ACHN (cell line): ENCODE measurements at regions not wholly inside any gene's neighbourhood (a gene's known extent, or its start where the extent isn't known, plus 50 kb on each side); places are given as distances from the start of the nearest gene placed in this dataset.

Experiments used
- DNase-seq: peaks from one replicate; pipeline ENCODE4 v3.0.0-alpha.2; 2015
- in situ Hi-C: cut with HindIII; loops from 2 replicates; pipeline ENCODE4 v1.10.0; 2017; ENCODE audit warnings: low sequenced_read_pairs, low pct_ligation_motif_present, low pct_unique_long_range_greater_than_20kb

DNA sequence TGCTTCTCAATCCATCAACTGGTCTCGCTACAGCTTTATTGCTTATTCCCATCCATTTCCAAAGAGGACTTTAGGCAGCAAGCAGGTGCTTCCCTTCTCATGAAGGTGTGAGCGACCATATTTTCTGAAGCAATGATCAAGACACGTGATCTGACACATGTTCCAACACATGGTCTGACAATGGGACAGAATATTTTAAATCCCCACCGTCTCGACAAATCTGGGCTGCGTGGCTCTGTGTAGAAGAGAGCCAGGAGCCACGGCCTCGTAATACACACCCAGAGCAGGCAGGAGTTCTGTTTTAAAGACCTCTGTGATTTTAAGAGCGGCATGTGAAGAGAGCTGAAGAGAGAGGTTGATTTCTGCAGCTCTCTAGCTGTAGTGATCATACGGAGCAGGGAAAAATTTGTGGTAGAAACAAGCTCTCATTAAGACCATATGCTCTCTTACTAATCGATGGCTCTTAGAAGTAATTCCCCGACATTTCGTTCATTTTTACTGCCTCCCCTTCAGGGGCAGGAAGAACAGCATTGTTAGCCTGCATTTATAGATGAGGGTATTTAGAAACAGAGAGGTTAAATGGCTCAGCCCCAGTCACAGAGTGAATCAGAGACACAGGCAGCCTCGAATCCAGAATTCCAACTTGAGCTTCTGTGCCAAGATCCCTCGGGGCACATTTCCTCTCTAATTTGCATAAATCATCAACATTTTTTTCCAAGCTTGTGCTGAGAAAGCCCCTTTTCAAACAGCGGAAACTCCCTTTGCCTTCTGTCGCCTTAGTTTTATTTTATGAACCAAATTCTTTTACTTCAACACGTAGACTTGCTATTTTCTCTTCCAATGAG lies 91.0 kb upstream of the BCOR start:
- in situ Hi-C loops, result no loop called here
- DNase-seq, result no peak

DNA sequence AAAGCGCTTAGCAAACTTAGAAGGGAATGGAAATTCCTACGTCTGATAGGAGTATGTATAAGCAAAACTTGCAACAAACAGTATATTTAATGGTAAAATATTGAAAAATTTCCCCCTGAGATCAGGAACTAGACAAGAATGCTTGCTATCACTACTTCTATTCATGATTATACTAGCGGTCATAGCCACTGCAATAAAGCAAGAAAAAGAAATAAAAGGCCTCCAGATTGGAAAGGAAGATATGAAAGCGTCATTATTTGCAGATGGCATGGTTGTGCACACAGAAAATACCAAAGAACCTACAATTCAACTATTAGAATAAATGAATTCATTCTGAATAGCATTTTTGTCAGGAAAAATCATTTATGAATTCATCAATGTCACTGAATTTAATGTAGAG lies 87.2 kb upstream of the BCOR start:
- in situ Hi-C loops, result no loop called here
- DNase-seq, result no peak

DNA sequence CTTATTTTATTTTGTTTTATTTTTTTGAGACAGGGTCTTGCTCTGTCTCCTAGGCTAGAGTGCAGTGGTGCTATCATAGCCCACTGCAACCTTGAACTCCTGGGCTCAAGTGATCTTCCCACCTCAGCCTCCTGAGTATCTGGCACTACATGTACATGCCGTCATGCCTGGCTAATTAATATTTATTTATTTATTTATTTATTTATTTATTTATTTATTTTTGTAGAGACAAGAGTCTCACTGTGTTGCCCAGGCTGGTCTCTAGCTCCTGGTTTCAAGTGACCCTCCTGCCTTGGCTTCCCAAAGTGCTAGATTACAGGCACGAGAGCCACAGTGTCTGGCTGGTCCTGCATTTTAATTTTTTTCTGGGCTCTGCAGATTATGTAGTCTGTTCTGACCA lies 84.9 kb upstream of the BCOR start:
- DNase-seq, result no peak
- in situ Hi-C loops, result no loop called here

DNA sequence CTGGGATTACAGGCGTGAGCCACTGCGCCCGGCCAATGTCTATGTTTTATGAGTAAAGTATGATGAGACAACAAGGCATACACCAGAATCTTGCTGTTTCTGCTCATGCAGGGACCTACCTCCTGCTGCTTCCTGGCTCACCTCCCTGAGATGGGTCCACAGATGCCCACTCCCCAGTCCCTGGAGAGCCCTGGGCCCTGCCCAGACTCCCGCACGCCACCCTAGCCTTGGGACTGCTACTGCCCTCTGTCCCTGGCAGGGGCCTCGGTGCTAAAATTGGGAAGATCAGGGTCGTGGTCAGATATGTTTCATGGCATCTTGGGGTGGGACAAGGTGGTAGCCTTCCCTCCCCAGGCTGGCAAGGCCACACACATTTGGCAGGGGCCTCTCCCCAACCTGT lies 84.3 kb upstream of the BCOR start:
- in situ Hi-C loops, result no loop called here
- DNase-seq, result no peak

DNA sequence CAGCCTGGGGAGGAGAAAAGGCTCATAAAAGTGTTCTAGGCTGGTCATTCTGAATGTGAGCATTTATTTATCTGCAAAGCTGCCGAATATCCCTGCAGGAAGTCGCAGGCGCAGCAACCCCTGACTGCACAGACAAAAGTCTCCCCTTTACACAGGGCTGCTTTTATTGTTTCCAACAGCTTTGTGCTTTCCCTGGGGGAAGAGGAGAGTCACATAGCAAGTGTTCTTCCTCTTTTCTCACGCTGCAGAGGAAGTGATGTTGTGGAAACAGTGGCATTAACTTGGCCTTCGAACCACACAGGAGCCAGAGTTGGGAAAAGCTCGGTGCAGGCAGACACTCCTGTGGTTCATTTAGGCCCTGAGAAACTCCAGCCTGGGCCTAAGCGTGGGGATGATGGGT lies 81.5 kb upstream of the BCOR start:
- in situ Hi-C loops, result no loop called here
- no peak for DNase-seq

DNA sequence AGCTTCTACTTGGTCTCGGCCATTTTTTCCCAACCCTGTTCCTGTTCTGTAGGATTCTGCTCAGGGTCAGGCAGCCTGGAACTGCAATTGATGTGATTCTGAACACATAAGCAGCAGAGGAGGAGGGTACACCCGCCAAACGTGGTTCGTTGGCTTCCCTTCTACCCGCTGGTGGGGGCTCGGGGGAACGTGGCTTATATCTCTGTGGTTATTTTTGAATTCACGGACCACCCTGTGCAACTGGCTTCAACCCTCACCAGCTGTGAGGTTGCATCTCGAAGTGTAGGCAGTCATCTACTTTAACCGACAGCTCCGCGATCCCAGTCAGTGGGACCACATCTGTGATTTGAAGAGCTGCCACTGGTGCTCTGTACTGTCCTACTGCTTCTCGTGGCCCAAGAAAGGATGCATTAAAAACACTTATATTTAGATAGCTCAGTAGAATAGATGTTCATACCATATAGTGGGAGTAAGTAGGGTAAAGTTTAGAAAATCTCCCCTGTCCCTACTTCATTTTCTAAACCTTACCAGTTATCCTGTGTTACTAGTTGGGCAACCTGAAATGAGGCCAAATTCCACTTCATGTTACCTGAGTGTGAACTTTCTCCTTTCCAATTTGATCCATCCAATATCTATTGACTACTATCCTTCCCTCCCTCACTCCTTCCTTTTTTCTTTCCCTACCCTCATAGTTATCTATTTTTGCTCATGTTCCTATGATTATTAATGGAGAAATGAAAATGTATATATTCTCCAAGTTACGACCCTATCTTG lies 80.4 kb upstream of the BCOR start:
- in situ Hi-C loops, result no loop called here

DNA sequence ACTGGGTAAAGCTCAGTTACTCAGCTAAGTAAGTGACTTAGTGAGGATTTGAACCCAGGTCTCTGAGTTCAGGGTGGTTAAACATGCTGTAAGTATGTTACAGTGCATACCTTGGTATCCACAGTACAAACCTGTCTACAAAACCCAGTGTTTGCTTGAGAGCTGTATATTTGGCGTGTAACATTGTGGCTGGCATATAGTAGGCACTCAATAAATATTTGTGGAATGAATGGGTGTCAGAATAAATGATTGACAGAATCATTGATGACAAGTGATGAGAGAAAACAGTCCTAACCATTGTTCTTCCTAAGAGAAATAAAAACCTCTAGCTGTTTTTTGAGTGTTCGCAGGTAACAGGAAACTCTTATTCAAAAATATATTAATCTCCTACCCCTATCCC lies 79.7 kb upstream of the BCOR start:
- DNase-seq, result no peak
- in situ Hi-C loops, result no loop called here

More for the DNA sequence above, 80.4 kb upstream of the BCOR start:
- DNase-seq, result no peak

DNA sequence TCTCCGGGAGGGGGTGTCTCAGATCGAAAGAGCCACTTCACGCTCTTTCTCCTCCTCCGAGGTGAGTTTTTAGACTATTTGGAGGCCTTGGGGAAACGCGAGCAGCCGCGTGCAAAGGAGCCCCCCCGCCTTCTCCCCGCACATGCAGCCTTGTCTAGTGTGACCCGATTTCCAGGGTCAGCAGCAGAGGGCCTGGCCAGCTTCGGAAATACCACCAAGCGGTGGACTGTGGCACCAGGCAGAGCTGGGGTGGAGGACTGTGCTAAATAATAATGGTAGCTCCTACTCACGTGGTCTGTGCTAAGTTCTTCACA lies 79.3 kb upstream of the BCOR start:
- in situ Hi-C loops, result no loop called here
- peak; percentile 20 for DNase-seq

DNA sequence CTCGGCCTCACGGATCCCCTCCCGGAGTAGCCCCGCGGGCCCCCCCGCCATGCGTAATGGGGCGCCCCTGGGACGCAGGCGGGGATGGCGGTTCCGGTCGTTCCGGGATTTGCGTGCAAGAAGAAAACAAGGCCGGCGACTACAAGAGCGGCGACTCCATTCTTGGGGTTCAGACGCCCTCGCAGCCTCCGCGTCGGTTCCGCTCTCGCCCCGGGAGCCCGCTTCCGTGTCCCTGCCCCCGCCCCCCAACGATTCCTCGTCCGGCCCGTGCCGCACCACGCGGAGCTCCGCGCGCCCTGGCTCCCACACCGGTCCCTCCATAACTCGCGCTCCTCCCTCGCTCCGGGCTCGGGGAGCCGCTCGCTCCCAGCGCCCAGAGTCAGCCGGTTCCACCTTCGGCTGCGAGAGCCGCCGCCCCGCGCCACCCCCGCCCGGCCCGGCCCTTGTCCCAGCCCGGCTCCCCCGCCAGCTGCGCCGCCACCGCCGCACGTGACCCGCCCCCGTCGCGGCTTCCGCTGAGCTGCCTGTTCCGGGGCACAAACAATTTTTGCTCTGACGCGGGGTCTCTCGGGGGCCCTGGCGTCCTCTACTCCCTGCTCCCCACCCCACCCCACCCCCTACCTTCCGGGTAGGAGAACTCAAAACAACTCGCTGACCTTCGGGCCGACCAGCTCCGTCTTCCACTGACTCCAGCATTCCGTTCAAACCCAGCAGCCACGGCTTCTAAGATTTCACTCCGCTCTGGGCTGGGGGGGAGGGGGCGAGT lies 78.8 kb upstream of the BCOR start:
- in situ Hi-C loops, result no loop called here
- DNase-seq, result peak; percentile 30

DNA sequence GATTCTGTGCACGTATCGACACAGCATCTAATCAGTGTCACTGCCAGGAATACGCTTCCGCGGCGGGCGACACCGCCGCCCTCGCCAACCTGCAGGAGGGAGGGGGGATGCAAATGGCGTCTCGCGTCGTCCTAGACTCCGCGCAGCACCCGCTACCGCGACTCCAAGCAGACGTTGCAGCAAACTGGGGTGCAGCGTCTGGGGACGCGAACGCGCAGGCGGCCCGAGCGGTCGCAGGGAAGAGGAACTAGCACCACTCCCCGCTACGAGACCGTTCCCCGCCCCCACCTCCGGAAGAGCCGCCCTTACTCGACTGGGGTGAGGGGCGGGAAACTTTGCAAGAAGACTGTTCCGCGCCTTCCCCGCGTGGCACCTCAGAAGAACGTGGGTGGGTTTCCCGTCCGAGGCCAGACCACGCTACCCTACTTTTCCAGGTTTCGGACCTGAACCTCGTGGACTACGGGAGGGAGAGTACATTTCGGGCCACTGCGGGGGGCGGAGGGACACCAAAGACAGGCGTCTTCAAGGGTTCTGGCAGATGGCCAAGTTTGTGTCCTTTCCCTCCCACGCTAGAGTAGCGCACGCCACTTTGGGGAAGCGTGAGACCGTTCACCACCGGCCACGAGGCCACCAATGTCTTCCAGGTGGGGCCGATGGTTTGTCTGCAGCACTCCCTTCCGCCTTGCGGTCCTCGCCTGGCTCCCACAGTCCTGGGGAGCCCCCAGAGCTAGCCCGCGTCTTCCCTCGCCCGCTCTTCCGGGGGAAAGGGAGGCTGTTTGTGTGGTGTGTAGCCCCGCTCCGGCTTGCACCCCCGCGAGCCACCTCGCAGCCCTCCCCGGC lies 78.0 kb upstream of the BCOR start:
- in situ Hi-C loops, result no loop called here
- peak; percentile 34 for DNase-seq

DNA sequence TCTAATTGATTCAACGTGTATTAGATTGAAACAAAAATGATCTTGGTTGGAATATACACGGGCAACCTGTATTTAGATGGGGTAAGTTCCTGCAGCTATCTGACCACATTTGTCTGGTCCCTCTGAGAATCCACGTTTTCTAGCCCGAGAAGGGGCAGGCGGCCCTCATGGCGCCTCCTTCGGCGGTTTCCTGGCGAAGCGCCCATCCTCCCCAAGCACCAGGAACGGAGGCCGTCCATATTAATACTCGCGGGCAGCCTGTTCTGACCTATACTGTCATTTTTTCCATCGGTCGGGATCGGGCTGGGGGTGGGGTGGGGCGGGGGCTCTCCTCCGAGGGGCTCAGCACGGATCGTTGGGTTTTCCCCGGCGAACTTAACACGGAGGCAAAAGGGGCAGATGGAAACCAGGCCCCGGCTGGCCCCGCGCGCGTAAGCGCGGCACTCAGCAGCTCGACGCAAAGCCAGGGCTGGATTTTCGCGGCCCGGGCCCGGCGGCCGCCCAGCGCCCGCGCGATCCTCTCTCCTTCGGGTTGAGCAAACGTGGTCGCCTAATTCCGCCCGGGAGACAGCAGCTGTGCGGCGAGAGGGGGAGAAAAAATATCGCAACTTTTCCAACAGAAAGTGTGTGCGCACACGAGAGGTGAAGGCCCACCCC lies 77.2 kb upstream of the BCOR start:
- DNase-seq, result peak; percentile 33
- in situ Hi-C loops, result no loop called here

DNA sequence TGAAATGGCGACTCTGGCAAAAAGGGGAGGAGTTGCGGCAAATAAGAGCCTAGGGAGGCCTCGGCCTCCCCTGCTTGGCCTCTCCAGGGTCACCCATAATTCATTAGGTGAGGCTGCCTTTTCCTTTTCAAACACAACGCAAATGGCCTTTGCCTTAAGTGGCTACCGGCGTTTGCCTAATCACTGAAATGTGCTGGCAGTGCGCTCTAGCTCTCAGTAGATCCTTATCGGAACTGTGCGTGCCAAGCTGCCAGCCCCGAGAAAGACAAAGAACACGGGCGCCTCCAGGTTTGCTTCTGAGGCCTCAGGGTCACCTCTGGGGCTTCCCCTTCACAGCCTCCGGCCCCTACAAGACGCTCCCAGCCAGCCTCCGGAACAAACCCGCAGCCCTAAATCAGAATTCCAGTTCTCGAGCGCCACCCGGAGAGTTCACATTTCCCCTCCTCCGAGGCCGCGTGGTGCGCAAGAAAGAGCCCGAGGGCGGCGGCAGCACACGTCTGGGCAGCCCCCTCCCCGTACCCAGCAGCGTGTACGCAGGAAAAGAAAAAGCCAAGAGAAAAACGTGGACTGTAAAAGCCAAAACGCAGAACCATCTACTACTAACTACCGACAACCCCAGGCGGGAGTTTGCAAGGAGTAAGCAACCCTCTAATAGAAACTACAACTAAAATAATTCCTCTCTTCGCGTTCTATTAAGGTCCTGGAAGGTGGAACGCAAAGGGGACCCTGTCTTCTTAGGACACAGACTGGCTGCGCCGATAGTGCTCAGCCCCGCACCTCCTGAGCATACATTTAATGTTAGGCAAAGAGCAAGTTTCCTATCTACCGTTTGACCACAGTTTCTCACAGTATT lies 76.5 kb upstream of the BCOR start:
- DNase-seq, result no peak
- in situ Hi-C loops, result no loop called here

DNA sequence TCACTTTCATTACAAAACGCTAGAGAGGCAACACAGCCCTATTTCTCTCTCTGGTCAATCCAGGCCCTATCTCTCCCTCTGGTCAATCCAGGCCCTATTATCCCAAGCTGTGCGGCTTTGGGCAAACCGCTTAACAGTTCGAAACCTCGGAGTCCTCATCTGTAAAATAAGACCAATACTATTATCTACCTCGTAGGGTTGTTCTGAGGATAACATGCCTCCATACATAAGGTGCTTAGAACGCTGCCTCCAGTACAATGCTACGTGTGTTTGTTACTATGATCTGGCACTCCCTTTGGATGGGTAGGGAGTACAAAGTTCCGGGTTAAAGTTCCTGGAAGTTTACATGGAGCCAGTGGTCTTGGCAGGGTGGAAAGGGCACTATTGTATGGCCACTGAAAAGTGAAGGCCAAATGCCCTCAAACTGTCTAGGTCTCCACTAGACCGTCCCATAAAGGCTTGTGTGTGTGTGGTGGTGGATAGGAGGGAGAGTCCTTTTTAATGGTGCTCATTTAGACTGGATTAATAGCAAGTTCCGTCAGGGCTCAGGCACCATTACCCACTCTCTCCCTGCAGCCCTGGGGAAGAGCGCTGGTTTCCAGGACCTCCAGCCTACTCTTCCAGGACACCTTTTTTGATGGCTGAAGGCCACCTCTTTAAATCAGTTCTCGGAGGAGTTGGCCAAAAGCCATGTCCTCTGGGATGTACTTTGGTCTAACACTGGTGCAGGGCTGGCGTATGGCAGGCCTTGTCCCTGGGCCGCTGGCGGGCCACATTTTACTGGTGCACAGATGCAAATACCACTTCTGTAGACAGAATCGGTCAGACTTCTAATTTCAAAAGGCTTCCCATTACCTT lies 75.6 kb upstream of the BCOR start:
- DNase-seq, result no peak
- in situ Hi-C loops, result no loop called here

DNA sequence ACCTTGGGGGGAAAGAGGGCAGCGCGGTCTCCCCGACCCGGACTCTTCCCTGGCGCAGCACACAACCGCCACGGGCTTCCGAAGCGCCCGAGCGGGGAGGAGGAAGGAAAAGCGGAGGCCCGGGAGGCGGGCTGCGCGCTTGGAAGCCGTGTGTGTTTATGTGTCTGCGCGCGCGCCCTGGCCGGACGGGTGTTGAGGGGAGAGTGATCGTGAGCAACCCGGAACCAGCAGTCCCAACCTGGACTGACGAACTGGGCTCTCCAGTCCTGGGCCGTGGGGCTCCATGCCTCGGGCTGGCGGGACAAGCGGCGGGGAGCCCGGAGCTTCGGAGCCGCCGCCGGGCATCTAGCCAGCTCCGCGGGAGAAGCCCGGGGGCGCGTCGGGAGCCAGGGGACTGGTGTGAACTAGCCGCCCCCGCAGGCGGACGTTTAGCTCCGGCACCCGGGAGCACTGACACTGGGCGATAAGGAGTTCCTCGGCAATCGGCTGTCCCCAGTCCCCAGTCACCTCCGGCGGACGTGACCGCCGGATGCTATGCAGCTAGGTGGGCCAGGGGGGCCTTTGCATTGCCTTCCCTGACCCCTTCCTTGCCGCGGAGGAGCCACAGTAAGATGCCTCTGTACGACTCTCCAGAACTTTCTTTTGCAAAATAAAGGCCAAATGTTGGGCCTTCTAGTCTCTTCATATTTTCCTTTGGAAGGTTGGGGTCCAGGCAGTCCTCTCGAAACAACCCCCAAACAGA lies 74.8 kb upstream of the BCOR start:
- DNase-seq, result no peak
- in situ Hi-C loops, result no loop called here

DNA sequence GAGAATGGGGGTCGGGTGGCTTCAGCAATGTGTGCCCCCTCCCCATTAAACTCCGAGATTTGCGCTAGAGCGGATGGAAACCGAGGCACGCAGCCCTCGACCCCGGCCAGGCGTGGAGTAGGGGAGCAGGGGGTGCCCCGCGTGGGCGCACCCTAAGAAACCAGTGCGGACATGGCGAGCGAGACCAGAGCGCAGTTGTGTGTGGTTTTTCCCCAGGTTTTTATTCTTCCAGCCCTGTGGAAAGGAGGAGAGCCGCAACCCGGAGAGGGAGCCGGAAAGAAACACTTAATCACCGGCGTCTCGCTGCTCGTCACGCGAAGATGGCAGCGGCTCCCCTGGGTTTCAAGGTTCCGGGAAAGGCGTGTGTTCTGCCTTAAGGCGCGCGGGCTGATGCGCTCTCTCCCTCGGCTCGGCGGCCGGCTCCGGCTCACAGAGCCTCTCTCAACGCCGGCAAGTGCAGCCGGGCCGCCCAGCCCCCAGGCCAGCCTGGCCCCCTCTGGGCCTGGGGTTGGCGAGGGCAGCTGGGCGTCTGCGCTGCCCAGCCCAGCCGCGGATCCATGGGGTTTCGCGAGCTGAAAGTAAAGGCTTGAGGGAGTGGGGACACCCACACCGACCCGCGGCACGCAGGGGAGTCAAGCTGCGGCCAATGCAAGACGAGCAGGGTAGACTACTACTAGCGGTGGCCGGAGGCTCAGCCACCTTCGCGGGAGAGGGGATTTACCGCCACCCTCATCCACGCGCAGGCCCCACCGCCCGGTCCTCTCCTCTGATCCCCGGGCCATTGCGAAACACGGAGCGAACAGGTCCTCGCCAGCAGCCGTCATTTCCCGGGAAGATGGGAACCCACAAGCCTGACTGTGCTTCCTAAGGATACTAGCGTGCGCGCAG lies 74.0 kb upstream of the BCOR start:
- no peak for DNase-seq
- in situ Hi-C loops, result no loop called here
